GM13977 (cell line): ENCODE measurements at regions not wholly inside any gene's neighbourhood (a gene's known extent, or its start where the extent isn't known, plus 50 kb on each side); places are given as distances from the start of the nearest gene placed in this dataset.

Experiments
- DNase-seq: peaks from one replicate; pipeline ENCODE4 v3.0.0; 2012; ENCODE audit warnings: low spot score
- CTCF ChIP-seq: IDR thresholded peaks from 2 replicates; pipeline ENCODE4 v1.5.1; 2012; ENCODE audit warnings: mild to moderate bottlenecking, control low read depth; ENCODE audit not compliant: insufficient read depth; ENCODE audit errors: extremely low read depth, missing control alignments
- in situ Hi-C: fragments of 300-500 bp; cut with MboI; formaldehyde crosslinking; loops from one replicate; pipeline ENCODE4 v1.12.0; 2022; ENCODE audit warnings: low sequenced_read_pairs, low pct_unique_long_range_greater_than_20kb, mixed read lengths, inconsistent platforms; ENCODE audit not compliant: unreplicated experiment

- no peak for DNase-seq
- in situ Hi-C loops, result no loop called here
- no peak for TF ChIP-seq CTCF
These were observed 242.6 kb upstream of the TPM1 start for GRCh38 chr15:62799919-62800318.

- no peak for DNase-seq
- in situ Hi-C loops, result no loop called here
- no peak for TF ChIP-seq CTCF
These were observed 239.9 kb upstream of the TPM1 start for GRCh38 chr15:62802612-62803011.

GRCh38 chr15:62803856-62804400 is 238.6 kb upstream of the TPM1 start:
- in situ Hi-C loops, result no loop called here
- DNase-seq, result no peak
- TF ChIP-seq CTCF, result no peak

- in situ Hi-C loops, result no loop called here
- TF ChIP-seq CTCF, result no peak
These were observed 237.0 kb upstream of the TPM1 start for GRCh38 chr15:62805502-62805901.

GRCh38 chr15:62807539-62808130 is 234.9 kb upstream of the TPM1 start:
- in situ Hi-C loops, result no loop called here
- DNase-seq, result no peak

More at GRCh38 chr15:62805502-62805901, 237.0 kb upstream of the TPM1 start:
- DNase-seq, result no peak

More at GRCh38 chr15:62807539-62808130, 234.9 kb upstream of the TPM1 start:
- TF ChIP-seq CTCF, result no peak
